PC-3 (cell line): ENCODE measurements at regions not wholly inside any gene's neighbourhood (a gene's known extent, or its start where the extent isn't known, plus 50 kb on each side); places are given as distances from the start of the nearest gene placed in this dataset.
A peak's percentile ranks its signal among the peaks of the same experiment; 100 is the strongest.

Experiments
- ATAC-seq: fragments of 200-7000 bp; cut with Tn5 transposase; 2 replicates; pipeline ENCODE4 v1.9.1; 2020; ENCODE audit warnings: mild to moderate bottlenecking, moderate library complexity
- BruUV-seq: library from RNA; stranded (reverse); fragments of 400-500 nt; replicated peaks from 2 replicates; lab custom pipeline; 2021; lab: Mats Ljungman, UMichigan
- CTCF ChIA-PET: fragments of 300-600 bp; sonication (Branson Sonifier 250); formaldehyde crosslinking; loops from one replicate; lab custom pipeline; 2022; ENCODE audit warnings: antibody characterized with exemption; lab: Charles Lee
- POLR2A ChIA-PET: fragments of 300-600 bp; sonication (Branson Sonifier 250); formaldehyde crosslinking; loops from one replicate; lab custom pipeline; 2022; ENCODE audit warnings: antibody characterized with exemption; ENCODE audit not compliant: unreplicated experiment; lab: Charles Lee
- DNase-seq: peaks from one replicate; pipeline ENCODE4 v3.0.0-alpha.2; 2015
- H2AFZ ChIP-seq: fragments of 300-600 bp; sonication (generic); 2 replicates; pipeline ENCODE4 v1.6.0; 2016; ENCODE audit warnings: antibody characterized with exemption, low read length
- H3F3A ChIP-seq: fragments of 300-600 bp; sonication (generic); one replicate; pipeline ENCODE4 v1.6.0; 2017; ENCODE audit warnings: antibody characterized with exemption, low read length, control low read depth, mild to moderate bottlenecking; ENCODE audit not compliant: unreplicated experiment
- H3K27ac ChIP-seq: fragments of 300-600 bp; sonication (generic); 2 replicates; pipeline ENCODE4 v1.5.1; 2016; ENCODE audit warnings: mild to moderate bottlenecking, low read length
- H3K27me3 ChIP-seq: fragments of 300-600 bp; sonication (generic); 2 replicates; pipeline ENCODE4 v1.6.1; 2016; ENCODE audit warnings: low read length, mixed read lengths
- H3K36me3 ChIP-seq: fragments of 300-600 bp; sonication (generic); 2 replicates; pipeline ENCODE4 v1.6.1; 2016; ENCODE audit warnings: low read depth, mixed run types, low read length, mixed read lengths
- H3K4me1 ChIP-seq: fragments of 300-600 bp; sonication (generic); 2 replicates; pipeline ENCODE4 v1.5.1; 2016; ENCODE audit warnings: low read length; ENCODE audit not compliant: insufficient read depth
- H3K4me2 ChIP-seq: fragments of 300-600 bp; sonication (generic); 2 replicates; pipeline ENCODE4 v1.6.0; 2016; ENCODE audit warnings: low read length
- H3K4me3 ChIP-seq: fragments of 300-600 bp; sonication (generic); 2 replicates; pipeline ENCODE4 v1.5.1; 2016; ENCODE audit warnings: mild to moderate bottlenecking, low read length, mixed read lengths
- H3K79me2 ChIP-seq: fragments of 300-600 bp; sonication (generic); 2 replicates; pipeline ENCODE4 v1.6.1; 2017; ENCODE audit warnings: low read length, mixed read lengths
- H3K9ac ChIP-seq: fragments of 300-600 bp; sonication (generic); 2 replicates; pipeline ENCODE4 v1.6.0; 2016; ENCODE audit warnings: mild to moderate bottlenecking, low read length
- H3K9me2 ChIP-seq: fragments of 300-600 bp; sonication (generic); replicated peaks from 2 replicates; pipeline ENCODE4 v1.6.1; 2016; ENCODE audit warnings: mixed run types, low read length, mixed read lengths
- H3K9me3 ChIP-seq: fragments of 300-600 bp; sonication (generic); 2 replicates; pipeline ENCODE4 v1.6.1; 2016; ENCODE audit warnings: low read length, mixed read lengths
- H4K20me1 ChIP-seq: fragments of 300-600 bp; sonication (generic); 2 replicates; pipeline ENCODE4 v1.6.1; 2016; ENCODE audit warnings: low read length, mixed read lengths
- EZH2 ChIP-seq: fragments of 300-600 bp; sonication (generic); IDR thresholded peaks from one replicate; pipeline ENCODE4 v1.6.1; 2017; ENCODE audit warnings: antibody characterized with exemption, mild to moderate bottlenecking, low read length; ENCODE audit not compliant: unreplicated experiment
- EZH2phosphoT487 ChIP-seq: fragments of 300-600 bp; sonication (generic); IDR thresholded peaks from 2 replicates; pipeline ENCODE4 v1.6.1; 2018; ENCODE audit warnings: mild to moderate bottlenecking, antibody characterized with exemption, low read length, borderline replicate concordance
- intact Hi-C: fragments of 100-400 bp; cut with micrococcal nuclease; formaldehyde crosslinking; loops from 2 replicates; pipeline ENCODE4 v1.9.0; 2023
- TF ChIP-seq, protein P1 (sequence below): fragments of 300-600 bp; sonication (generic); conservative IDR thresholded peaks from 2 replicates; pipeline ENCODE4 v1.5.1; 2017; ENCODE audit warnings: antibody characterized with exemption, low read depth, mild to moderate bottlenecking, low read length

- BruUV-seq = no TSS peak
- ATAC-seq (no peak), DNase-seq (no peak)
- no peaks in the 10 kb centered on the region for H3K4me1 ChIP-seq
- no peak overlapping the region for H3K9ac ChIP-seq
- no peak overlapping the region for H3K4me2 ChIP-seq
- H3K4me3 ChIP-seq = no peak overlapping the region
- no peaks in the 10 kb centered on the region for H3F3A ChIP-seq
- H3K27me3 ChIP-seq = no peaks in the 10 kb centered on the region
- H2AFZ ChIP-seq = no peak overlapping the region
- no peak overlapping the region for H3K27ac ChIP-seq
- intact Hi-C loops = no loop called here
- H3K9me3 ChIP-seq = 0 out of 2 replicates have a peak, but pooled peaks cover 3% of the 10 kb centered on the region
- TF ChIP-seq EZH2phosphoT487 = no peak
- no peak for TF ChIP-seq EZH2
- TF ChIP-seq, protein P1, sequence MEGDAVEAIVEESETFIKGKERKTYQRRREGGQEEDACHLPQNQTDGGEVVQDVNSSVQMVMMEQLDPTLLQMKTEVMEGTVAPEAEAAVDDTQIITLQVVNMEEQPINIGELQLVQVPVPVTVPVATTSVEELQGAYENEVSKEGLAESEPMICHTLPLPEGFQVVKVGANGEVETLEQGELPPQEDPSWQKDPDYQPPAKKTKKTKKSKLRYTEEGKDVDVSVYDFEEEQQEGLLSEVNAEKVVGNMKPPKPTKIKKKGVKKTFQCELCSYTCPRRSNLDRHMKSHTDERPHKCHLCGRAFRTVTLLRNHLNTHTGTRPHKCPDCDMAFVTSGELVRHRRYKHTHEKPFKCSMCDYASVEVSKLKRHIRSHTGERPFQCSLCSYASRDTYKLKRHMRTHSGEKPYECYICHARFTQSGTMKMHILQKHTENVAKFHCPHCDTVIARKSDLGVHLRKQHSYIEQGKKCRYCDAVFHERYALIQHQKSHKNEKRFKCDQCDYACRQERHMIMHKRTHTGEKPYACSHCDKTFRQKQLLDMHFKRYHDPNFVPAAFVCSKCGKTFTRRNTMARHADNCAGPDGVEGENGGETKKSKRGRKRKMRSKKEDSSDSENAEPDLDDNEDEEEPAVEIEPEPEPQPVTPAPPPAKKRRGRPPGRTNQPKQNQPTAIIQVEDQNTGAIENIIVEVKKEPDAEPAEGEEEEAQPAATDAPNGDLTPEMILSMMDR = no peak
- H3K36me3 ChIP-seq = no peaks in the 10 kb centered on the region
- no peaks in the 10 kb centered on the region for H4K20me1 ChIP-seq
- H3K9me2 ChIP-seq = no peaks in the 10 kb centered on the region
- ChIA-PET POLR2A (no interaction called here), CTCF (no interaction called here)
- H3K79me2 ChIP-seq = no peaks in the 10 kb centered on the region
Observed at GRCh38 chr11:21931436-21932101, 261.3 kb upstream of the ANO5 start.

GRCh38 chr11:21933095-21933494 is 259.8 kb upstream of the ANO5 start:
- no TSS peak for BruUV-seq
- H3K36me3 ChIP-seq = no peaks in the 10 kb centered on the region
- no peak for TF ChIP-seq EZH2
- TF ChIP-seq EZH2phosphoT487 = no peak
- TF ChIP-seq, protein P1 = peak; percentile 46
- H3K27ac ChIP-seq = no peak overlapping the region
- ATAC-seq (no peak), DNase-seq (no peak)
- CTCF ChIA-PET = no interaction called here
- H3K4me3 ChIP-seq = no peak overlapping the region
- intact Hi-C loops = no loop called here
- H3K9me3 ChIP-seq = 0 out of 2 replicates have a peak, but pooled peaks cover 7% of the 10 kb centered on the region
- H2AFZ ChIP-seq = no peak overlapping the region
- H3K9ac ChIP-seq = no peak overlapping the region
- H3K79me2 ChIP-seq = no peaks in the 10 kb centered on the region
- no peaks in the 10 kb centered on the region for H3K9me2 ChIP-seq
- H3K4me1 ChIP-seq = no peaks in the 10 kb centered on the region
- POLR2A ChIA-PET = no interaction called here
- H3K27me3 ChIP-seq = no peaks in the 10 kb centered on the region
- no peak overlapping the region for H3K4me2 ChIP-seq
- H3F3A ChIP-seq = no peaks in the 10 kb centered on the region
- no peaks in the 10 kb centered on the region for H4K20me1 ChIP-seq

GRCh38 chr11:21944577-21944976 is 248.3 kb upstream of the ANO5 start:
- CTCF ChIA-PET = no interaction called here
- TF ChIP-seq EZH2 (no peak), EZH2phosphoT487 (no peak)
- TF ChIP-seq, protein P1 = no peak
- no peaks in the 10 kb centered on the region for H3K4me1 ChIP-seq
- H3K4me2 ChIP-seq = no peak overlapping the region
- no peak overlapping the region for H3K27ac ChIP-seq
- H3K9ac ChIP-seq = no peak overlapping the region
- H3K9me2 ChIP-seq = no peaks in the 10 kb centered on the region
- DNase-seq (no peak), ATAC-seq (no peak)
- H3K36me3 ChIP-seq = no peaks in the 10 kb centered on the region
- 0 out of 2 replicates have a peak, but pooled peaks cover 4% of the 10 kb centered on the region for H3K9me3 ChIP-seq
- no peaks in the 10 kb centered on the region for H3F3A ChIP-seq
- H2AFZ ChIP-seq = no peak overlapping the region
- no peaks in the 10 kb centered on the region for H3K27me3 ChIP-seq
- intact Hi-C loops = no loop called here
- no peaks in the 10 kb centered on the region for H3K79me2 ChIP-seq
- no TSS peak for BruUV-seq
- POLR2A ChIA-PET = no interaction called here
- H4K20me1 ChIP-seq = no peaks in the 10 kb centered on the region
- no peak overlapping the region for H3K4me3 ChIP-seq
